CD4-positive, CD25-positive, alpha-beta regulatory T cell (primary cell): ENCODE measurements at regions not wholly inside any gene's neighbourhood (a gene's known extent, or its start where the extent isn't known, plus 50 kb on each side); places are given as distances from the start of the nearest gene placed in this dataset.
"Not testable (repeated sequence)": the region's sequence is repeated elsewhere in the genome, so short reads cannot be mapped to it uniquely, and the experiment has no call there.

Source experiments
- ATAC-seq, 2 donors: fragments of 150-1000 bp; cut with Tn5 transposase; one replicate each; pipeline ENCODE4 v1.10.0; 2021; ENCODE audit warnings: low read depth in 2 of 2, moderate number of reproducible peaks in 2 of 2, moderate library complexity in 1 of 2
- DNase-seq, 3 donors: peaks; one replicate each; pipeline versions ENCODE4 v3.0.0 to v3.0.0-alpha.2; 2012 to 2022; ENCODE audit warnings: mixed read lengths in 1 of 3
- H3K27ac ChIP-seq: one replicate; pipeline ENCODE4 v1.7.0; 2013; ENCODE audit warnings: mild to moderate bottlenecking, low read length; ENCODE audit not compliant: insufficient read depth, poor library complexity, severe bottlenecking
- H3K27me3 ChIP-seq: one replicate; pipeline ENCODE4 v1.7.0; 2013; ENCODE audit warnings: low read length; ENCODE audit not compliant: control insufficient read depth, insufficient read depth
- H3K36me3 ChIP-seq: one replicate; pipeline ENCODE4 v1.7.0; 2013; ENCODE audit warnings: mild to moderate bottlenecking, low read length, moderate library complexity; ENCODE audit not compliant: control insufficient read depth, insufficient read depth
- H3K4me1 ChIP-seq: 2 replicates; pipeline ENCODE4 v1.7.0; 2013; ENCODE audit warnings: mild to moderate bottlenecking, low read length; ENCODE audit not compliant: insufficient read depth, control insufficient read depth, poor library complexity, severe bottlenecking
- H3K4me3 ChIP-seq: one replicate; pipeline ENCODE4 v1.7.0; 2013; ENCODE audit warnings: low read depth, mild to moderate bottlenecking, low read length, moderate library complexity
- H3K9me3 ChIP-seq, 2 experiments: 1 replicate in 1 of 2; 2 replicates in 1 of 2; pipeline ENCODE4 v1.7.0; 2013; ENCODE audit warnings: low read length in 2 of 2, mild to moderate bottlenecking in 1 of 2, moderate library complexity in 1 of 2; ENCODE audit not compliant: control insufficient read depth in 2 of 2
- H3K27ac Mint-ChIP-seq, 3 donors: one replicate each; pipeline ENCODE4 v1.8.0; 2020 to 2022; ENCODE audit warnings: mild to moderate bottlenecking in 3 of 3, mixed read lengths in 3 of 3, moderate library complexity in 2 of 3
- H3K27me3 Mint-ChIP-seq: one replicate; pipeline ENCODE4 v1.8.0; 2022; ENCODE audit warnings: mild to moderate bottlenecking, mixed read lengths
- H3K36me3 Mint-ChIP-seq: one replicate; pipeline ENCODE4 v1.8.0; 2020; ENCODE audit warnings: mixed read lengths
- H3K4me1 Mint-ChIP-seq, 4 donors: one replicate each; pipeline ENCODE4 v1.8.0; 2020 to 2022; ENCODE audit warnings: mixed read lengths in 4 of 4, mild to moderate bottlenecking in 1 of 4
- H3K4me3 Mint-ChIP-seq, 4 donors: one replicate each; pipeline ENCODE4 v1.8.0; 2020 to 2022; ENCODE audit warnings: mild to moderate bottlenecking in 4 of 4, mixed read lengths in 4 of 4, moderate library complexity in 3 of 4
- H3K9me3 Mint-ChIP-seq, 7 donors: one replicate each; pipeline ENCODE4 v1.8.0; 2020 to 2022; ENCODE audit warnings: mixed read lengths in 7 of 7, mild to moderate bottlenecking in 3 of 7, moderate library complexity in 2 of 7

DNA sequence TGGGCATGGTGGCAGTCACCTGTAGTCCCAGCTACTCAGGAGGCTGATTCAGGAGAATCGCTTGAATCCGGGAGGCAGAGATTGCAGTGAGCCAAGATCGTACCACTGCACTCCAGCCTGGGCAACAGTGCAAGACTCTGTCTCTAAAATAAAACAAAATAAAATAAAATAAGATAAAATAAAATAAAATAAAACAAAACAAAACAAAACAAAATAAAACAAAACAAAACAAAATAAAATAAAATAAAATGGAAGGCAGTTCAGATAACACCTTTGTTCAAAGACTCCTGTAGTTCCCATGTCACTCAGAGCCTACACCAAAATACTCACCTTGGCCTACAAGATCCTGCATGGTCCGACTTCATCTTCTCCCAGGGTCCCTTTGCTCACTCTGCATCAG lies 61.3 kb downstream of the SYF2 start:
- H3K27me3 Mint-ChIP-seq, H3K4me3 ChIP-seq, H3K27me3 ChIP-seq: not testable (repeated sequence)

DNA sequence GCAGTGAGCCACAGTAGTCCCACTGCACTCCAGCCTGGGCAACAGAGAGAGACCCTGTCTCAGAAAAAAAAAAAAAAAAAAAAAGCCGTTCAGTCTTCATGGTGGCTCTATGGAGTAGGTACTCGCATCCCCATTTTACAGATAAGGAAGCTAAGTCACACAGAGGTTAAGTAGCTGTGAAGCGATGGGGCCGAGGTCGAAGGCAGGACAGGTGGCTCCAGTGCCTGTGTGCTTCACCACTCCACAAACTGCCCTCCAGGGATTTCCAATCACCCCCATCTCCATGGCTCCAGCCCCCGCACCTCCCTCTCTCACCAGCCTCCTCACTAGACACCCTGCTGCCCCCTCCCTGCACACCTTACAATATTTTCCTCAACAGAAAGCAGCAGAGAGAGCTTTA lies 61.9 kb downstream of the SYF2 start:
- H3K27ac ChIP-seq = no peak overlapping the region
- no peak overlapping the region for H3K4me3 ChIP-seq
- Mint-ChIP-seq H3K9me3 (peaks cover 0 to 2% (median 0%) of the 10 kb centered on the region in 7 donors), H3K4me1 (no peaks in the 10 kb centered on the region), H3K27me3 (no peaks in the 10 kb centered on the region), H3K36me3 (no peaks in the 10 kb centered on the region), H3K4me3 (no peak overlapping the region), H3K27ac (no peak overlapping the region)
- DNase-seq (no peak), ATAC-seq (no peak)
- H3K36me3 ChIP-seq = no peaks in the 10 kb centered on the region
- no peaks in the 10 kb centered on the region for H3K27me3 ChIP-seq
- no peaks in the 10 kb centered on the region for H3K9me3 ChIP-seq
- H3K4me1 ChIP-seq = no peaks in the 10 kb centered on the region

More for the DNA sequence above, 61.3 kb downstream of the SYF2 start:
- not testable (repeated sequence) for H3K9me3 ChIP-seq, ATAC-seq, H3K36me3 Mint-ChIP-seq, H3K36me3 ChIP-seq, DNase-seq, H3K9me3 Mint-ChIP-seq, H3K27ac Mint-ChIP-seq, H3K4me1 Mint-ChIP-seq, H3K4me1 ChIP-seq, H3K27ac ChIP-seq, H3K4me3 Mint-ChIP-seq

DNA sequence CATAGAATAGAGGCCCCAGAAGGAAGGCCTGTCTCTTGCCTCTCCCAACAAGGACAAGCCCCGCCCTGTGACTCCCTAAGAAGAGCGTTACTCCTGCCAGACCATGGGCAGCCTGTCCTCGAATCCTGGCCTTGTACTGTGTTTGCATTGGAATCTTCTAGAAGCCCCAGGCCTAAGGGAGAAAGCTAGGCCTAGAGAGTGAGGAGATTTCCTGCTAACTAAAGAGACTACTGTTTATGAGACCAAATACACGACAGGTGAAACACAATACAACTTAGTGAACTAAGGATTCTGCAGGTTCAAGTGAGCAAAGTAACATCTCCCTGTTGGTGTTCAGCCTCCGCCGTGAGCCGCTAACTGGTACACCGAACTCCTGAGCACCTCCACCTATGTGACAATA lies 62.7 kb downstream of the SYF2 start:
- H3K27ac ChIP-seq = no peak overlapping the region

DNA sequence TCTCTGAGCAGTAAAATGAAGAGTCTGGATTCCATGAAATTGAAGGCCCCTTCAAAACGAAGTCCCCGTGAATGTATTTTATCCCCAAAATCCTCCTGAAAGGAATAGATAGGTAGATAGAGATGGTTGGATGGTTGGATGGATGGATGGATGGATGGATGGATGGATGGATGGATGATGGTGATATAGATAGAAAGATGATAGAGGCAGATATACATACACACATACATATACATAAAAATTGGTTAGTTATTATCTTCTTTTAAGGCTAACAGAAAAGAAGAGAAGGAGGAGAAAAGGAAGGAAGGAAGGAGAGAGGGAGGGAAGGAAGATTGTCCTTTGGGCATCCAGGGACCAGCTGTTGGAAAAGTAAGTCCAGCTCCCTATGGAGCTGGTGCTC lies 63.1 kb downstream of the SYF2 start:
- H3K36me3 ChIP-seq = no peaks in the 10 kb centered on the region
- H3K27ac ChIP-seq = no peak overlapping the region
- H3K4me3 Mint-ChIP-seq = no peak overlapping the region
- H3K27ac Mint-ChIP-seq = peak overlapping the region in 1 of 3 donors; percentile 15
- H3K4me3 ChIP-seq = no peak overlapping the region
- ATAC-seq (no peak), DNase-seq (no peak)
- H3K4me1 ChIP-seq = no peaks in the 10 kb centered on the region
- H3K27me3 ChIP-seq = no peaks in the 10 kb centered on the region
- peaks cover 7% of the 10 kb centered on the region for H3K27me3 Mint-ChIP-seq
- H3K4me1 Mint-ChIP-seq = no peaks in the 10 kb centered on the region
- H3K9me3 Mint-ChIP-seq = peaks cover 0 to 5% (median 0%) of the 10 kb centered on the region in 7 donors
- no peaks in the 10 kb centered on the region for H3K9me3 ChIP-seq
- no peaks in the 10 kb centered on the region for H3K36me3 Mint-ChIP-seq

More for the DNA sequence above, 62.7 kb downstream of the SYF2 start:
- H3K4me3 Mint-ChIP-seq = no peak overlapping the region
- no peaks in the 10 kb centered on the region for H3K4me1 Mint-ChIP-seq
- peaks cover 0 to 3% (median 0%) of the 10 kb centered on the region in 7 donors for H3K9me3 Mint-ChIP-seq
- ATAC-seq (no peak), DNase-seq (no peak)
- Histone ChIP-seq H3K4me3 (no peak overlapping the region), H3K27me3 (no peaks in the 10 kb centered on the region), H3K9me3 (no peaks in the 10 kb centered on the region), H3K4me1 (no peaks in the 10 kb centered on the region), H3K36me3 (no peaks in the 10 kb centered on the region)
- no peak overlapping the region for H3K27ac Mint-ChIP-seq
- no peaks in the 10 kb centered on the region for H3K36me3 Mint-ChIP-seq
- H3K27me3 Mint-ChIP-seq = peaks cover 4% of the 10 kb centered on the region

DNA sequence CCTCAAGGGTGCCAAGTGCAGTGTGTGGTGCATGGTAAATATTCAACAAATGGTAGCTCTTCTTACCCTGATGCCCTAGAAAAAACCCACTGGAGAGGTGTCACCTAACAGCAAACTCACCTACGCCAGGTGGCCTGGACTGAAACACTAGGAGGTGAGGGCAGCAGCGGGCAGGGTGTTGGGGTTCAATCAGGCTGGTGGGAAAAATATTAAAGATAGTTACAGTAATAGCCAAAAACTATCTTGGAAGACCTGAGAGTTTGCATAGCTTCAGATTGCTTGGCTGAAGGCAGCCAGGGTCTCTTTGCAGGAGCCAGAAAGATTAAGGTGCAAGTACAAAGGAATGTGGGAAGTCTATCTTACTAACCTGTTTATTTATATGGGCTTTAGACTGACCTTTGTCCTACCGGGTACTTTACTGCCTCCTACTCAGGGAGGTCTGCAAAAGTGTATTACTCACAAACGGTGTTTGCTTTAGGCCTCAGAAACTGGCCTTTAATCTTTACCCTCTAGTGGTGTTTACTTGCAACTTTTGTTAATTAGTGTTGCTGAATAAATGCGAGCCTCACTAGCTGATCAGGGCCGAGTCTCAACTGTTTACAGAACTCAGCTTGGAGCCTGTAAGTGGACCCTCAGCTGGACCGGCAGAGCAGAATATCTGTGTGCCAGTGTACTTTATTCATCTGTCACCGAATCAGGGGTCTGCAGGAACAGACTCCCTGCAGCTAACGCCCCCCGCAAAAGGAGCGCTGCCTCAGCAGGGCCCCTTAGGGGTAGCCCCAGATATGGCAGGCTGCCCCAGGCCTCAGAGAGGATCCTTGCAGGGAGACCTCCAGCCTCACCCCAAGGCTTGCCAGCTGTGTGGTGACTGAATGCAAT lies 63.9 kb downstream of the SYF2 start:
- H3K27me3 ChIP-seq = peaks cover 2% of the 10 kb centered on the region
- no peaks in the 10 kb centered on the region for H3K36me3 ChIP-seq
- H3K4me1 Mint-ChIP-seq = no peaks in the 10 kb centered on the region
- H3K4me3 Mint-ChIP-seq = no peak overlapping the region
- no peak overlapping the region for H3K27ac Mint-ChIP-seq
- no peaks in the 10 kb centered on the region for H3K36me3 Mint-ChIP-seq
- H3K4me3 ChIP-seq = no peak overlapping the region
- DNase-seq = no peak
- H3K27me3 Mint-ChIP-seq = peaks cover 7% of the 10 kb centered on the region
- no peak overlapping the region for H3K27ac ChIP-seq
- no peaks in the 10 kb centered on the region for H3K4me1 ChIP-seq
- H3K9me3 Mint-ChIP-seq = peaks cover 0 to 5% (median 0%) of the 10 kb centered on the region in 7 donors
- H3K9me3 ChIP-seq = no peaks in the 10 kb centered on the region
- ATAC-seq = no peak

DNA sequence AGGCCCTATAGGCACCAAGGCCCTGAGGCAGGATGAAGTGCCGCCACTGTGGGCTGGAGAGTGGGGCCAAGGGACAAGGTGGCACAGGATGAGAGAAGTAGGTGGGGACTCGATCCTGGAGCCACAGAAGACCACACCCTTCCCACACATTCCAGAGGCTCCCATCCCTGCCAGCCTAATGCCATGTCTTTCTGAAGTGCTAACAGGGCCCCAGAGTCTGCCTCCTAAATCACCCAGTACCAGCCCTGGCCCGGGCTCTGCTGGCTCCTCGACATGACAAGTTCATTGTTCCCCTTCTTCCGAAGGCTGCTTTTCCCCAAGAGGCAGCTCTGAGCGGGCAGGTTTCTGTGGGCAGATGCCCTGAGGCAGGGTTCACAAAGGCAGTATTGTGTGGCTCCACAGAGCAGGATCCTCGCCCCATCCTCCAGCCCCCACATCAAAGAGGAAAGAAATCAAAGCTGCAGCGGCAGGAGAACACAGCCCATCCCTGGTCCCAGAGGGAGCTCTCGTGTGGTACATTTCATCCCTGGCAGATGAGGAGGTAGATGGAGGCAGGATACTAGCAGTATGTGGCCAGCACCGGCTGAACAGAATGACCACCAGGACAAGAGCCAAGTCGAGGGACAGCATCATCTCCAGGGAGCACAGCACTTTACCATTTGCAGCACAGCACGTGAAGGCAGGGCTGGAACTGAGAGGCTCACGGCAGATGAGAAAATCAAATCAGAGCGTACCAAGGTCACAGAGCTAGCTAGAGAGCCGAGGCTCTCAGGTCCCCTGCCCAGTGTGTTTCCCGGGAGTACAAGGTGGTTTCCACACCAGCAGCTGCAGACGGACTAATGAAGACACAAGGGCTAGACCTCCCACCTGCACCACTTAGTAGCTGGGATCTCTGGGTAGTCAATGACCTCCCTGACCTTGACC lies 64.8 kb downstream of the SYF2 start:
- H3K36me3 ChIP-seq = no peaks in the 10 kb centered on the region
- ATAC-seq (no peak), DNase-seq (no peak)
- peak overlapping the region in 1 of 3 donors; percentile 56 for H3K27ac Mint-ChIP-seq
- no peak overlapping the region for H3K4me3 Mint-ChIP-seq
- H3K4me3 ChIP-seq = no peak overlapping the region
- H3K27me3 ChIP-seq = peaks cover 2% of the 10 kb centered on the region
- H3K9me3 Mint-ChIP-seq = peaks cover 0 to 5% (median 0%) of the 10 kb centered on the region in 7 donors
- no peaks in the 10 kb centered on the region for H3K36me3 Mint-ChIP-seq
- no peak overlapping the region for H3K27ac ChIP-seq
- no peaks in the 10 kb centered on the region for H3K4me1 ChIP-seq
- H3K9me3 ChIP-seq = no peaks in the 10 kb centered on the region
- no peaks in the 10 kb centered on the region for H3K4me1 Mint-ChIP-seq
- peaks cover 7% of the 10 kb centered on the region for H3K27me3 Mint-ChIP-seq

DNA sequence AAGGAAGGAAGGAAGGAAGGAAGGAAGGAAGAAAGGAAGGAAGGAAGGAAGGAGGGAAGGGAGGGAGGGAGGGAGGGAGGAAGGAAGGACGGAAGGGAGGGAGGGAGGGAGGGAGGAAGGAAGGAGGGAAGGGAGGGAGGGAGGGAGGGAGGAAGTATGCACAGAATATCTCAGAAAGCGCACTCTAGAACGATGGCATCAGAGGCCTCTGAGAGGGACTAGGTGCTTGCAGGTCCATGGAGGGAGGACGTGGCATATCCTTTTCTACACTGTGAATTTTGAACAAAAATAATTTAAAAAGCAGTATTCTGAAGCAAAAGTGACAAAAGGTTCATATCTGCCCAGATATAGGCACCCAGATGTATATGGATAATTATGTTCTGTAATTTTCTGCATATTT lies 65.5 kb downstream of the SYF2 start:
- Mint-ChIP-seq H3K27ac (peak overlapping the region in 1 of 3 donors; percentile 56), H3K4me3 (no peak overlapping the region), H3K27me3 (peaks cover 13% of the 10 kb centered on the region), H3K36me3 (no peaks in the 10 kb centered on the region), H3K9me3 (peaks cover 0 to 5% (median 1%) of the 10 kb centered on the region in 7 donors), H3K4me1 (no peaks in the 10 kb centered on the region)
- Histone ChIP-seq H3K27ac (no peak overlapping the region), H3K27me3 (peaks cover 2% of the 10 kb centered on the region), H3K9me3 (no peaks in the 10 kb centered on the region), H3K4me3 (no peak overlapping the region), H3K36me3 (no peaks in the 10 kb centered on the region), H3K4me1 (no peaks in the 10 kb centered on the region)
- DNase-seq (no peak), ATAC-seq (no peak)
